ENCODE measurements at regions not wholly inside any gene's neighbourhood (a gene's known extent, or its start where the extent isn't known, plus 50 kb on each side); places are given as distances from the start of the nearest gene placed in this dataset.
"Not testable (repeated sequence)": the region's sequence is repeated elsewhere in the genome, so short reads cannot be mapped to it uniquely, and the experiment has no call there.

DNA sequence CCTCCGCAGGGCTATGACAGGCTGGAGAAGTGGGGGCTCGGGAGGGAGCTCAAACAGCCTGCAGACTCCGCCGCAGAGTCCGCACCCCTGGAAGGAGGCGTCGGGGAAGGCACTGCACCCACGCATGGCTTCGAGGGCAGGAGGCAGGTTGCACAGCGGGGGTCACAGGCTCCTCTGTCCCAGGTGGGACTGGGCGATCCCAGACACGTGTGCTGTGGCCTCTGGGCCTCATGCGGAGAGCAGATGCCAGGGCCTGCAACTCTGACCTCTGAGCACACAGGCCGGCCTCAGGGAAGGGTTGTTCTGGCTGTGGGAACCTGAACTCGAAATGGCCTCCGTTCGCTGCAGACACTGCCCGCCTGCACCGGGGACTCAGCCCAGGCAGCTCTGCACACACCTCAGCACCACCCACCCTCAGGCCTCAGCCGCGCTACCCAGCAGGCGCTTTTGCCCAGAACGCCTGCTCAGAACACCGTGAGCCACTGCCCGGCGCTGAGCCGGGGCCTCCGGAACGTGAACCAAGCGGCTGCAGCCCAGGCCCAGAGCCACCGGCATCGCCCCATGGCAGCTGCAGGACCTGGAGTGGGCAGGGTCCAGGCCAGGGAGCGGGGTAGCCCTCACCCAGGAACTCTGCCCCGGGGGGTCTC, 71.8 kb upstream of the ADGRA1 start:
- H3K4me3 ChIP-seq (ENCODE audit: low read depth, low read length), result no peak overlapping the region
- no peak for DNase-seq (ENCODE audit: low read depth)
- TF ChIP-seq CTCF (IDR thresholded peaks at IDR 0.05; ENCODE audit: control insufficient read depth, extremely low read depth, insufficient read depth), result no peak

GRCh38 chr10:133015321-133015720, 72.4 kb upstream of the ADGRA1 start:
- DNase-seq (ENCODE audit: low read depth), result no peak
- H3K4me3 ChIP-seq (ENCODE audit: low read depth, low read length), result no peak overlapping the region
- TF ChIP-seq CTCF (IDR thresholded peaks at IDR 0.05; ENCODE audit: control insufficient read depth, extremely low read depth, insufficient read depth), result no peak

DNA sequence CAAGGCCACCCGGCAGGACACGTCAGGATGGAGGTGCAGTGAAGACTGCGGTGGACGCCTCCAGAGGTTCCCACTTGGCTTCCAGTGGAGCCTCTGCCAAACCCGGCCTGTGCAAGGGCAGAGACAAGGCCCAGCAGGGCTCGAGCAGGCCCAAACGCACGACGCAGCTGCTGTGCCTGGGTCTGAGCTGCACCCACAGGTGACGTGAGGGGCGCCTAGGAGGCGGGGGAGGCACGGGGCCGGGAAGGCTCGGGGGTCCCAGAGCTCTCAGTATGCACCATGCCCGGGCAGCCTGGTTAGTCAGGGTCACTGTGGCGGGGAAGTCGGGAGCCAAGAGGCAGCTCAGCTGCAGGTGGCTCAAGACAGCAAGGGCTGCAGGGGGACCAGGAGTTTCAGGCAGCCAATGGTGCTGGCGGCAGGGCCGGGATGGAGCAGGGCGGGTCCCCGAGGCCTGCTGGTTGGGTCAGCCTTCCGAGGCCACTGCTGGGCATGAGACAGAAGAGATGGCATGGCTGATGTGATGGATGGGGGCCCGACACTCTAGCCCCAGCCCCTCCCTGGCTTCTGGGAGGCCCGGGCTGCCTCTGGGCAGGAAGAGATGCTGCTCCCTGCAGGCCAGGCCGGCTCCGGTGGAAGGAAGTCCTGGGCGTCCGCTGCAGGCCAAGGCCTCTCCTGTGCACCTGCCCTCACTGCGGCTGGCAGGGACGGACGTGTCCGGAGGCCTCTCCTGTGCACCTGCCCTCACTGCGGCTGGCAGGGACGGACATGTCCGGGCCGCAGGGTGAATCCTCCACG, 72.2 kb upstream of the CFAP46 start:
- TF ChIP-seq CTCF (IDR thresholded peaks at IDR 0.05; ENCODE audit: control insufficient read depth, extremely low read depth, insufficient read depth), result no peak
- DNase-seq (ENCODE audit: low read depth), result no peak
- H3K4me3 ChIP-seq (ENCODE audit: low read depth, low read length), result no peak overlapping the region

DNA sequence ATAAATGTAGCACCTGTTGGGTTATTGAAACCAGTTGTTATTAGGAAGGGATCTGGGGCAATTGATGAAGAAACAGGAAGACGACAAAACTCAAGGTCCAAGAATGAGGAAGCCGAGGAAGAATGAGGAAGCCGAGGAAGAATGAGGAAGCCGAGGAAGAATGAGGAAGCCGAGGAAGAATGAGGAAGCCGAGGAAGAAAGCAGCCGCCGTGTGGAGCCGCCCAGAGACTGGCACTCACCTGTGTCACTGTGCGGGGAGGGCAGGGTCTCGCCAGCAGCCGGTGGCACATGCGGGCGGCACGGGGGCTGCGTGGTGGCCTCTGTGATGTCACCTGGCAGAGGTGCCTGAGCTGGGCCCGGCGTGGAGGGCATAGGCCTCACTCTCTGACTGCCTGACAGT, 71.1 kb upstream of the CFAP46 start:
- H3K4me3 ChIP-seq (ENCODE audit: low read depth, low read length), result no peak overlapping the region
- TF ChIP-seq CTCF (IDR thresholded peaks at IDR 0.05; ENCODE audit: control insufficient read depth, extremely low read depth, insufficient read depth), result no peak
- no peak for DNase-seq (ENCODE audit: low read depth)

GRCh38 chr10:133012573-133013359, 70.4 kb upstream of the CFAP46 start:
- TF ChIP-seq CTCF (IDR thresholded peaks at IDR 0.05; ENCODE audit: control insufficient read depth, extremely low read depth, insufficient read depth), result no peak
- DNase-seq (ENCODE audit: low read depth), result no peak
- no peak overlapping the region for H3K4me3 ChIP-seq (ENCODE audit: low read depth, low read length)

- DNase-seq (ENCODE audit: low read depth), result no peak
- TF ChIP-seq CTCF (IDR thresholded peaks at IDR 0.05; ENCODE audit: control insufficient read depth, extremely low read depth, insufficient read depth), result no peak
These were observed 69.5 kb upstream of the CFAP46 start for GRCh38 chr10:133011882-133012281.

GRCh38 chr10:133011393-133011792, 69.0 kb upstream of the CFAP46 start:
- not testable (repeated sequence) for H3K4me3 ChIP-seq (ENCODE audit: low read depth, low read length); DNase-seq (ENCODE audit: low read depth)

More at GRCh38 chr10:133011882-133012281, 69.5 kb upstream of the CFAP46 start:
- no peak overlapping the region for H3K4me3 ChIP-seq (ENCODE audit: low read depth, low read length)

DNA sequence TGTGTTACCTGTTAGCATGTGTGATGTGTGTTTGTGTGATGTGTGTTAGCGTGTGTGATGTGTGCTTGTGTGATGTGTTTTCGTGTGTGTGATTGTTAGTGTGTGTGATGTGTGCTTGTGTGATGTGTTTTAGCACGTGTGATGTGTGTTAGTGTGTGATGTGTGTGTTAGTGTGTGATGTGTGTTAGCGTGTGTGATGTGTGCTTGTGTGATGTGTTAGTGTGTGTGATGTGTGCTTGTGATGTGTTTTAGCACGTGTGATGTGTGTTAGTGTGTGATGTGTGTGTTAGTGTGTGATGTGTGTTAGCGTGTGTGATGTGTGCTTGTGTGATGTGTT, 68.4 kb upstream of the CFAP46 start:
- H3K4me3 ChIP-seq (ENCODE audit: low read depth, low read length), result not testable (repeated sequence)

More for the DNA sequence above, 68.4 kb upstream of the CFAP46 start:
- DNase-seq (ENCODE audit: low read depth), result not testable (repeated sequence)

Measured in LNCaP clone FGC (cell line).